HG02943 (cell line): ENCODE measurements at regions not wholly inside any gene's neighbourhood (a gene's known extent, or its start where the extent isn't known, plus 50 kb on each side); places are given as distances from the start of the nearest gene placed in this dataset.
"Not testable (repeated sequence)": the region's sequence is repeated elsewhere in the genome, so short reads cannot be mapped to it uniquely, and the experiment has no call there.

Experiments
- ATAC-seq: cut with Tn5 transposase; IDR thresholded peaks from one replicate; pipeline ENCODE4 v1.9.1; 2021; ENCODE audit warnings: mild to moderate bottlenecking, low read depth, moderate library complexity; ENCODE audit not compliant: unreplicated experiment

DNA sequence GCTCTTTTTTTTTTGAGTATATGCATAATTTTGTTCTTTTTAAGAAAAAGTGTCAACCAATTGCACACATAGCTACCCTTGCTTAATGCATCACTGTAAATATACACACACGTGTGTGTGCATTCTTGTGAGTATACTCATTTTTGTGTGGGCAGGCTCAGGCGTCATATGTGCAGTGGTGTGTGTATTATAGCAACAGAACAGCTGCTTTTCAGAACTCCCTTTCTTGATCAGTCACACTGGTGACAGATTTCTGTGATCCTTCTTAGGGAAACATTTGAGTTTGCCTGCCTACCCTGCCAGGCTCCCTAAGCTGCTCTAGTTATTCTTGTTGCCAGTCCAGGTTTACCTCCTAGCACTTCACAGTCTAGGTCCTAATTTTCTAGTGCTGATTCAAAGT lies 287.0 kb upstream of the SEMA6A start:
- no peak for ATAC-seq

DNA sequence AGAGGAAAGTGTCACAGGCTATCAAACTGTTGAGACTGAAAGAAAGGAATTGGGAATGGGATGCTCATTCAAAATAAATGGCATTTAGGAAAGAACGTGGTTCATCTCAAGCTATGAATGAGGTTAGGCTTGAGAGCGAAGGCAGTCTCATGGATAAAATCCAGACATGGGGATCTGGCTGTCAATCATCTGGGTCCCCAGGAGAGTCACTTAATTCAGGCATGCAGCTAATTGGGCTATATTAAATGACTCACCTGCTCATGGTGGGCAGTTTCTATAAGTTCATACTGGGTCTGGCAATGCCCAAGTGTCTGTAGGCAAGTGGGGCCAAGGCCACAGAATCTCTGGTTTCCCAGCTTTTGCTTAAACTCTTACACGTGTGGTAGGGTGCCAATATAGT lies 286.5 kb upstream of the SEMA6A start:
- ATAC-seq: no peak

DNA sequence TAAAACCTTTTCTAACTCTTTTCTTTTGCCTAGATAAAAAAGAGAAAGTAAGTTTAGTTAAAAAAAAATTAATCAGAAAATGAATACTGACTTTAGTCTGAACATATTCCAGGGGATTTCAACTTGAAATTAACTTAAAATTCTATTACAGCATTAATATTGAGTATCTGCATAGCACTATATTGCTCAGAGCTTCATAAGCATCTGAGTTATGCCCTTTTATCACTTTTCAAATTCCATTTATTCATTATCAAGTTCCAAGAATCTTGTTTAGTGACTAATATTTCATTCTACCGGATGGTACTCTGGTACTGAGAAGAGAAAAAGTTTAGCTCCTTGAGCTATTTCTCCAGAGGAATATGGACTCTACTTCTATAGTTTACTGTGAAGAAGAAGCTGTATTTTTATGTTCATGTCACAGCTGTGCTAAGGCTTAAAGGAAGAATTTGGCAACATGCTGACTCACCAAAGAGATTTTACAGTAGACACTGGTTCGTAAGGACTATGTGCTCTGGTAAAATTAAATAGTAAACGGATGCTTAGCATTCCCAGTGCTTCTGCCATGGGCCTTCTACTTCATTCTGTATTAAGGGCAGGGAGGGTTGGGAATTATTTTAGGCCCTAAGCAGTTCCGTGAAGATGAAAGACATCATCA lies 285.2 kb upstream of the SEMA6A start:
- ATAC-seq: no peak

DNA sequence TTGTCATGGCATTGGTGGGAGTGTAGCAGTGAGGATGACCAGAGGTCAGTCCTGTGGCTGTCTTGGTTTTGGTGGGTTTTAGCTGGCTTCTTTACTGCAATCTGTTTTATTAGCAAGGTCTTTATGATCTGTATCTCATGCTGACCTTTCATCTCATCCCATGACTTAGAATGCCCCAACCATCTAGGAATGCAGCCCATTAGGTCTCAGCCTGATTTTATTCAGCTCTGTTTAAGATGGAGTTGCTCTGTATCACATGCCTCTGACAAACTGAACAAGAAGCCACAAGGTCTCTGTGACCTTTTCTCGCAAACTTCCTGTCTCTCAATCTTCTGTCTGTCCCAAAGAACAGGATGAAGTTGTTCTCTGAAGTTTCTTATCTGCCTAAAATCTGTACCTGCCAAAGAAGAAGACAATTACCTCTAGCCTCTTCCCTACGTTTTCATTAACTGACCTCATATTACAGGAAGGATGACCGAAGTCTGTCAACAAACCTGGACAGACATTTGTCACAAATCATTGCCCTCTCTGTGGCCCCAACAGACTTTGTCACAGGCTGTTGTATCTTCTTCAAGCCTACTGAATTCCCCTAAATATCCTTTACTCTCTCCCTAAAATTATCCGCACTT lies 284.2 kb upstream of the SEMA6A start:
- no peak for ATAC-seq

DNA sequence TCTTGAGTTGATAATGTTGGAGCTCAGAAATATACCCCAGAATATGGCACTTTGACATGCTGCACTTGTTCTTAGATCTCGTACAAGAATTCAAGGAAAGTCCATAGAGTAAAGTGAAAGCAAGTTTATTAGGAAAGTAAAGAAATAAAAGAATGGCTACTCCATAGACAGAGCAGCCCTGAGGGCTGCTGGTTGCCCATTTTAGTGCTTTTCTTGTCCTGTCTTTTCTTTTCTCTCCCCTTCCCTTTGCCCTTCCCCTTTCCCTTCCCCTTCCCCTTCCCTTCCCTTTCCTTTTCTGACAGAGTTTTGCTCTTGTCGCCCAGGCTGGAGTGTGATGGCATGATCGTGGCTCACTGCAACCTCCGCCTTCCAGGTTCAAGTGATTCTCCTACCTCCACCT lies 283.4 kb upstream of the SEMA6A start:
- ATAC-seq: not testable (repeated sequence)

DNA sequence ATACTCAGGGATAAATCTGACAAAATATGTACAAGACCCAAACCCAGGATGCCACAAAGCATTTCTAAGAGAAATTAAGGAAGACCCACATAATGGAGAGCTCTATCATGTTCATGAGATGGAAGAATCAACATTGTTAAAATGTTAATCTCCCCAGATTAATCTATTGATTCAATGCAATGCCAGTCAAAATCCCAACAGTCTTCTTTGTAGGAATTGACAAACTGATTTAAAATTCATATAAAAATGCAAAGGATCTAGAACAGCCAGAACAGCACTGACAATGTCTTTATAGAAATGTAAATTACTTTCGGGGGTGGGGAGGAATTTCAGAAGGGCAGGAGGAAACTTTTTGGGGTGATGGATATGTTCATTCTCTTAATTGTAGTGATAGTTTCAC lies 281.6 kb upstream of the SEMA6A start:
- no peak for ATAC-seq

DNA sequence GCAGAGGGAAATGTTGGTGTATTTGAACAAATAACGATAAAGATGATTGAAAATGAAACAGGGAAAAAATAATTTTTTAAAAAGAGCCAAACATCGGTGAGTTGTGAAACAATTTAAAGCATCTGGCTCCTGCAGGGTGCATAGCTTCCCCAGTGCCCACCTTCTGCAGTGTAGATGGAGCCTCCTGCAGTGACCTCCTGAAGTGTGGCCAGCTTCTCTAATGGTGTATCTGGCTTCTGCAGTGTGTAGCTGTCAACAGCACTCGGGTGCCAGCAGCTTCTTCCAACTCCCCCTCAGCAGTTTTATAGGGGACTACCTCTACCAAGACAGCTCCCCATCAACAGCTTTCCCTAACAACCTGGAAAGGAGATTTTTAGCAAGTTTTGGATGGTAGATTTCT lies 279.4 kb upstream of the SEMA6A start:
- ATAC-seq: no peak

DNA sequence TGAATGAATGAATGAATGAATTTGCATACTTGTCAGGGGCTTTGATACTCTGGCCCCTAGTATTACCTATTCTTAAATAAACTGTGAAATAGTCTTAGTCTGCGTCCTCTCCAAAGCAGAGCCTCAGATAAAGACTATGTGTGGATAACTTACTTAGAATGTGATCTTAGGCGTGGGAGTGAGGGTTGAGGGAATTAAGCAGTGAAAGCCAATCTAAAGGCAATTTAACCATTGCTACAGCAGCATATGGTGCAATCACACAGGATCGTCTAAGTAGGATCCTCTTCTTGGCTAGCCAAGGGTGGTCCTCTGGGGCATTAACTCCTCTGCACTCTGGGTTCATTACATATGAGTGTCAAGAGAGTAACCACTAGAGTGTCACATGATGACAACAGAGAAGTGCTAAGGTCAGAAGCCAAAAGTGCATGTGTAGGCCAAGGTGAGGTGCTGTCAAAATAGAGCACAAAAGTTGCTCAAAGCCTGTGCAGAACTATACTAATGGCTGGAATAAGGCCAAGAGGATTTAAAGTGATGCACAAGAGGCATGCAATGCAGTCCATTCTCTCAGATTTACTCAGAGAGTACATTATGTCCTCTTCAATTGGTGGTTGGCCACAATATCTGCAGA lies 274.4 kb upstream of the SEMA6A start:
- ATAC-seq: no peak

DNA sequence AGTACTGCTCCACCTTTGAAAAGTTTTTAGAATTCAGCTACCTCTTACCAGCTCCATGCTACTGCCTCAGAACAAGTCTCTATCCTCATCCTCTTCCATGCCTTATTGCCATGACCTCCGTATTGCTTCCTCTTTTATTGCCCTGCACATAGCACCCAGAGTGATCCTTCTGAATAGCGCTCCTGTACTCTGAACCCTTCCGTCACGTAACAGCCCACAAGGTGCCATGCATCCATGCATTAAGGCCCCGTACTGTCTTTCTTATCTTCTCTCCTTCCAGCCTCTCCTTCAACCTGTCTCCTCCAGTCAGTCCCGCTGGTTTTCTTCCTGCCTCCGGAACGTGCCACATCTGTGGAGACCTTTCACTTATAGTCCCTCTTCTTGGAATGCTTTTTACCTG lies 273.3 kb upstream of the SEMA6A start:
- ATAC-seq: no peak

DNA sequence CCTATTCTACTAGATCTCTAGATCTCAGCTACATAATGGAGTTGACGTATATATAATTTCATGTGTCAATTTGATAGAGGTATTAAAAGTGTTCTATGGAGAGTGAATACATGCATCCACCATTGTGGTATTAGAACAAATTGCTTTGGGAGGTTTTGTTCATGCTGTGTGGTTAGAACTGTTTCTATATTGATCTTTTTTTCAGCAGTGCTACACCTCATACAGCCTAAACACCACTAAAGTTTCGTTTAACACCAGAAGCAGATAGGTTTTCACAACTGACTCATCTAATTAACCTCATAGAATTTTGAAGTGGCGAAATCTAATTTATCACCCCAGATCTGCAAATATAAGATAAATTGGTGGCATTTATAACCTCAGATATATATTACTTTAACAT lies 269.4 kb upstream of the SEMA6A start:
- no peak for ATAC-seq

DNA sequence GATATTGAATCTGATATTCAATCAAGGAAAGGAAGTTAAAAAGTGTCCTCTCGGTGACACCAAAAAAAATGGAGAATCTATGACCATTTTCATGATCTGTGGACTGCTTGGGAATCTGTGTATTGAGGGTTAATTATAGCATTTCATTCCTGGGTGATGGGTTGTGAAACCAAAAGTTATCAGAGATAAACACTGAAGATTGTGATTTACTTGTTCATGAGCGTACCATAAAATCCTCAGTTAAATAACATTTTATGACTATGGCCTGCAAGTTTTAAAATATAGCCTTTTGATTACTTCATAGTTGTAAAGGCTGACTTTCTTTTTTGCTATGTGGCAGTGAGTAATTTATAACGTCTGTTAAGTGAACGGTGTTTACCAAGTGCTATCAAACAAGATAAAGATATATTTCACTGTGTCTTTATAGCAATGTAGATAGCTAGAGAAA lies 267.9 kb upstream of the SEMA6A start:
- ATAC-seq: no peak

DNA sequence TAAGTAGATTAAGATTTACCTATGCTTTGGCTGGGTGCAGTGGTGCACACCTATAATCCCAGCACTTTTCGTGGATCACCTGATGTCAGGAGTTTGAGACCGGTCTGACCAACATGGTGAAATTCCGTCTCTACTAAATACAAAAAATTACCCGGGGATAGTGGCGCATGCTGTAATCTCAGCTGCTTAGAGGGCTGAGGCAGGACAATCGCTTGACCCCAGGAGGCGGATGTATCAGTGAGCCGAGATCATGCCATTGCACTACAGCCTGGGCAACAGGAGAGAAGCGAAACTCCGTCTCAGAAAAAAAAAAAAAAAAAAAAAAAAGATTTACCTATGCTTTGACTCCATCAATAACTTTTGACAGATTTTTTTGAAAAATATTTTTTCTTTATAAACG lies 267.1 kb upstream of the SEMA6A start:
- ATAC-seq: no peak

DNA sequence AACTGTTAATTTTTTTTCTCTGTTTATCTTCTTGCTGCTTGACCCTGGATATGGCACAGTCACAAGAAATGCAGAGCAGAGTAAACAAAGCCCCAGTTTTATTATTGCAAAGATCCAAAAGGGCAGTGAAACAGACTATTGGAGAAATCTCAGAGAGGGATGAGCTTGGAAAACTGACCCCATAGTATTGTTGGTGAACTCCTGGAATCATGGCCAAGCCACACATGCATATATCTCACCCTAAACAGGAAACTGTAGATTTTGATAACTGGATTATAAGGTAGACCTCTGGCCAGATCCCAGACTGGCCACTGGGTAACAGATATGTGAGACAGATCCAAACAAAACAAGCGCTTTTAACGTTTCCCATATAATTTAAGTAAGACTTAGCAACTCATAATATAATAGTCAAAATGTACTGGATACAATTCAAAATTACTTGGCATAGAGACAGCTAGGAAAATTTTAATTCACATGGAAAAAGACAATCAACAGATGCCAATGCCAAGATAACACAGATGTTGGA lies 263.5 kb upstream of the SEMA6A start:
- ATAC-seq: no peak

DNA sequence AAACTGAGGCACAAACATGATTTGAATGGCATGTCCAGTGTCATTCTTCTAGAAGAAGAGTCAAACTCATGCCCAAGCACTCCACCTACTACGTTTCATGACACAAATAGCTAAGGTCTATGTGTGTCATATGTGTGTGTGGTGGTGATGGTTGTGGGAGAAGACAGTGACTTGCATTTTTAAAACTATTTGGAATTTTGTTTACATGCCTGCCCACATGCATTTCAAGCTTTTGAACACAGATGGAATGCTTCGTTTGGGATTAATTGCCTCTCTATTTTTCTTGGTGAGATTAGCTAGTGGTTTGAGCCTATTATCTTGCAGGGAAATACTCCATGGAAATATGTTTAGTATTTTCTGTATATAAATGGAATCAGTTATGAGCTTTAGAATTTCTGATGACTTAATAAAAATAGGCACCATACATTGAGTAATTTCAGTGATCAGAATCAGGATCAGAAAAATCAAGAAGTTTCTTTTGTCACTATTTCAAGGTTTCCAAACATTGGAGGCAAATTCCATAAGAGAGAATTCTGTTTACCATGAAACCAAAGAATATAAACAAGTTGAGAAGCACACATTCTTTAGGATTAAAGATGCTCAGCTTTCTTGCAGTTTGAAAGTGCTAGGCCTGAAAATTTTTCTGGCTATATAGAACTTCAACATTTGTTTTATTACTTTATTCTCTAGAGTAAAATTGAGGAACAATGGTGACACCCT lies 260.3 kb upstream of the SEMA6A start:
- ATAC-seq: no peak

DNA sequence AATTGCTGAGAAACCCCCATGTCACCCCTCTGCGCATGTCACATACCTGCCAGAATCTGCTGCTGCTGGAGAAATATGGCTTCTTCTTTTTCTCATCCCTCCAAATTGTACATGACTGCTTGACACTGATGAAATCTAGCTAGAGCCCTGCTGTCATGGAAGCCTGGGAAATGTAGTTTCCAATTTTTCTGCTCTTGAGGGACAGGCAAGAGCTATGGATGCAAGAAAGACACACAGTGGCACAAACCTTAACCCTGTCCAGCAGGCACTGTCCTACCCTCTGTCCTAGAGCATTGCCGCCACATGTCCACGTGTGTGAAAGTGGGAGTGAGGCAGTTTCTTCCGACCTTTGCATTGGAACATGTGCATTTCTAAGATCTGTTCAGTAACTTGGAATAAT lies 255.5 kb upstream of the SEMA6A start:
- ATAC-seq: no peak

DNA sequence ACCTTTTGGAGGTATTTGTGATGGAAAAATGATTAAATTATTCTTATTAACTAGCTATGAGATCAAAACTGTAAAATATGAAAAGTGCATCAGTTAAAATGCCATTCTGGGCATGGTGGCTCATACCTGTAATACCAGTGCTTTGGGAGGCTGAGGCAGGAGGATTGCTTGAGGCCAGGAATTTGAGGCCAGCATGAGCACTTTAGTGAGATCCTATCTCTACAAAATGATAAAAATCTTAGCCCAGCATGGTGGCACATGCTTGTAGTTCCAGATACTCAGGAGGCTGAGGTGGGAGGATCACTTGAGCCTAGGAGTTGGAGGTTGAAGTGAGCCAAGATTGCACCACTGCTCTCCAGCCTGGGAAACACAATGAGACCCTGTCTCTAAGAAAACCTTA lies 252.5 kb upstream of the SEMA6A start:
- ATAC-seq: no peak

DNA sequence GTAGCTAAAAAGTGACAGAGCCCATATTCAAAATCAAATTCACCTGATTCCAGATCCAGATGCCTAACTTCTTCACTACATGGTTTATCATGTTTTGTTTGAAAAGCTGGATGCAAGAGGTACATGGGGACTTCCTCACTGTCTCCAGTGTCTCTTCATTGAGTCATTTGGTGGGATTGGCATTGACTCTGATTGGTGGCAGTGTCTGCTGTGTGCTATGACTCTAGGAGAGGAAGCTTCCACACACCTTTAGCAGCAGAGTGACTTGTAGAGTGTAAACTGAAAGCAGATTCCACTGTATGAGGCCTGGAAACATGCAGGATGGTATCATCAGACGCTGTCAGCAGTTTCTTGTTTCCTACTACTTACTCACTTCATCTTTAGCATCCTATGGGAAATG lies 250.9 kb upstream of the SEMA6A start:
- no peak for ATAC-seq

DNA sequence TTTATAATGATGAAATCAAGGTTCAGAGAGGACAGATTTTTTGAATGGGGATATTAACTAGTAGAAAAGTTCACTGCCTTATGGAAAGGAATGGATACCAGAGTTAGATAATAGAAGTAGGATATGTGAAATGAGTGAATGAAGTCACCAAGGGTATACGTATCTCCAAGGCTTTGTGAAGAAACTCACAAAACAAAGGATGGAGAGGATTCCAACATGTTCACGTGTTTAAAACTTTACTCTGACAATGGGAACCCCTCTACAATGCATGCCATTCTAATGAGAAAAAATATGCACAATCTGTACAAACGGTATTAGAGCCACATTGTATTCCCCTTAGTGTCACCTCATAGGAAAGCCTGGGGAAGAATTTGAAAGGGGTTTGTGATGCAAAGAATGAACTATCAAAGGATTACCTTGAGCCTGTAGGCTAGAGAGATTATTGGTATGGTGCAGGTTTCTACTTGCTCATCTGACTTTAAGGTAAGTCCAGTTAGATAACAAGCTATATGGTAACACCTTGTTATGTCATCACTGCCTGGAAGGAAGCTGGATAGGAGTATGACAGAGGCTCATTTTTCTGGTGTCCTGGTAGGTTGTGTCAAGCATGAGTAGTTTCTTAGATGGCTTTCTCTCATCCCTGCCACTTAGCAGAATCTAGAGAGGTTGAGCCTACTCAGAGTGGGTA lies 250.3 kb upstream of the SEMA6A start:
- no peak for ATAC-seq

DNA sequence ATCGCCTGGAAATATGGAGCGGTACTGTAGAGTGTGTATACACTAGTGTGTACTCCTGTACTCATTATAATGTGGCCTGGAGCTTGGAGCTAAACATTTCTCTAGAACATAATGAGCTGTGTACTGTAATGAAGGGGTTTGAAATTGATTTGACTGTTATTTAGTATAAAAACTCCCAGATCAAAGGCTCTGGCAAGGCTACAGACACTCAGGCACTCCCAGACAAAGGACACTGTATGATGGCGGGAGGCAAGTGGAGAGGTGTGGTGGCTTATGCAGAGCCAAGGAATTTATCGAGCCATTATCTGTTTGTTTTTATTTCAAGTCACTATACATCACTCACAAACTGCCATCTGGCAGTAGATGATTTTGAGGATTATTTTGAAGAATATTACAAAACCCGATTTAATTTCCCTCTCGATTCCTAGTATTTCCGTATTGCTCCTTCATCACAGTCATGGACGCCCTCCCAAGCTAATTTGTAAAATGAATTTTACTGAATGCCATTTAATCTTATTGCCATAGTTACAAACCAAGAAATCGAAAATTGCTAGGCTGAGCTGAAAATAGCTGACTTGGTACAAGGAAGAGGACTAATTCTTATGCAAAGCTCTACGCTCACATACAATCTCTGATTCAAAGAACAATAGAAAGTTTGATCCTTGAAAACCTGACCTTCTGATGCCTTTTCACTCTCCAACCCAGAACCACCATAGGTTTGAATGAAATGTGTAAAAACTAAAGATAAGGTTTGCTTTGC lies 240.2 kb upstream of the SEMA6A start:
- ATAC-seq: no peak

DNA sequence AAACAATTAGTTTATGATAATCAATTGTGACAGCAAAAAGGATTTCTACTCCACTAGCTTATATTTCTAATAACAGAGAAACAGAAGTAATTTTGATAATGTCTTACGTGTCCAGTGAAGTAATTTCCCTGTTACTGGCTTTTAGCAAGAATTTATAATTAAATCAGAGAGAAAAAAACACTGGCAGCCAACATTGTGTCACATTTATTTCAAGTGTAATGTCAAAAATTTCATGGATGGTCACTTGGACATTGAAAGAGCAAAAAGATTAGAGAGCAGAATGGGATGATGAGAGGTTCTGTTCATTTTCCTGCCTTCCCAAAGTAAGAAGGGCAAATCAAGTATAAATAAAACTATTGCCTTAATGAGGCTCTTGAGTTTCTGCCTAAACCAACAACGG lies 239.3 kb upstream of the SEMA6A start:
- ATAC-seq: no peak
